Fibroblast of skin of left quadriceps (primary cell): ENCODE measurements at regions not wholly inside any gene's neighbourhood (a gene's known extent, or its start where the extent isn't known, plus 50 kb on each side); places are given as distances from the start of the nearest gene placed in this dataset.
"Not testable (repeated sequence)": the region's sequence is repeated elsewhere in the genome, so short reads cannot be mapped to it uniquely, and the experiment has no call there.

ENCODE experiments used
- DNase-seq, 2 experiments: peaks; one replicate each; pipeline ENCODE4 v3.0.0-alpha.2; 2013; ENCODE audit warnings: low read depth in 2 of 2

GRCh38 chr3:165716592-165716991 lies 120.6 kb downstream of the BCHE start:
- no peak for DNase-seq

DNA sequence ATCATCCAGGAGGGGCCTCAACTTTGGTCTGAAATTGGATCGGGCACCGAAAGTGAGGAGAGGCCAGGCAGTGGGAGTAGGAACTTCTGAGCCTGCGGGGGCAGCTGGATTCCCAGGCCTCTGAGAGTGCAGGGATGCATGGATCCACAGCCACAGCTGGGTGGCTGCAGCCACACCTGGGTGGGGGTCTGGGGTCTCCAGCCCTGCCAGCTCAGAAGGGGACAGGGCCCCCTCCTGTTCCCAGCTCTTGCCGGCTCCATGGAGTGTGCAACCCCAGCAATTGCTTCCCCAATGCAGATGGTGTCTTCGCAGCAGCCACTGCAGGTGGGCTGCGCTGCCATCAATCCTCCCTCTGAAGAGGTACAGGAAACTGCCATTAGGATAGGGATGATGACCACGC lies 123.7 kb downstream of the BCHE start:
- DNase-seq, result no peak

- DNase-seq, result no peak
Observed at GRCh38 chr3:165712382-165712781, 124.8 kb downstream of the BCHE start.

DNA sequence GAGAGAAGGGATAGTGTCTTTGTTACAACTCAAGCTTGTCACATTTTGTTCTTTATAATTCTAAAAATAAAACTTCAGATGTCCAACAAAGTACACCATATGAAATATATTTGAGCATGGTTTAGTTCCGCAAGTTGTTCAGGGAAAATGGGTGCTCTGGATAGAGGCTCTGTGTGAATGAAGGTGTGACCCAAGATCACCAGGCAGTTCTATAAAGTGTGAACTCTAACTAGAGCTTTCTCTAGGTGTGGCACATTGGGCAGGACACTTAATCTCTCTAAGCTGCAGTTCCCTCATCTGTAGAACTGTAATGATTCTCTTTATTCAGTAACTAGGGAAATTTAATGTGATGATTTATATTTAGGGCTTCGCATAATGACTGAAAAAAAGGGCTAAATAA lies 139.3 kb downstream of the BCHE start:
- no peak for DNase-seq

GRCh38 chr3:165696496-165696895 lies 140.7 kb downstream of the BCHE start:
- DNase-seq, result no peak

DNA sequence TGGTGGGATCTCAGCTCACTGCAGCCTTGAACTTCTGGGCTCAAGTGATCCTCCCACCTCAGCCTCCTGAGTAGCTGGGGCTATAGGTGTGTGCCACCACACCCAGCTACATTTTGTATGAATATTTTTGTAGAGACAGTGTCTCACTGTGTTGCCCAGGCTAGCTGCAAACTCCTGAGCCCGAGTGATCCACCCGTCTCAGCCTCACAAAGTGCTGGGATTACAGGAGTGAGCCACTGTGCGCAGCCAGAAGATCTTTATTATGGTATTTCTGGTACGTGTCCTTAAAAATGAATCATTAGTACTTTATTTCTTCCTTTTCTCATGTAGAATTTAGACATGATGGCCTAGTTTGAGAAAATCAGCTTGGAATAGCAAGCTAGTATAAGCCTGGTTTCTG lies 153.3 kb downstream of the BCHE start:
- no peak for DNase-seq

DNA sequence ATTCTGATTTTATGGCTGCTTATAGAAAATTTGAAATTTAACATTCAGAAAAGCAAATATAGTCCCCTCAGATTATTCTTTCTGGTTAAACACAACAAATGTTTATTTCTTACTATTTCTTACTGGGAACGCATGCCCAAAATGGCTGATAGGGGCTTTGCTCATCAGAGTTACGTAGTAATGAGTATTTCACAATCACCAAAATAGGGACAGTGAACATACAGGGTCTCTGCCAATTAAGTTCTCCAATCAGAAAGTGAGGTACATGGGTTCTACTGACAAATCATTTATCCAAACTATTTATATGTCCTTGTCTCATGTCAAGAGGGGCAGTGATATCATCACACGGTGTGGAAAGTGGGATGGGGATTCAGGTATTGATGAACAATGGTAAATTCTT lies 154.5 kb downstream of the BCHE start:
- no peak for DNase-seq

GRCh38 chr3:165669967-165670366 lies 167.3 kb downstream of the BCHE start:
- DNase-seq, result no peak

DNA sequence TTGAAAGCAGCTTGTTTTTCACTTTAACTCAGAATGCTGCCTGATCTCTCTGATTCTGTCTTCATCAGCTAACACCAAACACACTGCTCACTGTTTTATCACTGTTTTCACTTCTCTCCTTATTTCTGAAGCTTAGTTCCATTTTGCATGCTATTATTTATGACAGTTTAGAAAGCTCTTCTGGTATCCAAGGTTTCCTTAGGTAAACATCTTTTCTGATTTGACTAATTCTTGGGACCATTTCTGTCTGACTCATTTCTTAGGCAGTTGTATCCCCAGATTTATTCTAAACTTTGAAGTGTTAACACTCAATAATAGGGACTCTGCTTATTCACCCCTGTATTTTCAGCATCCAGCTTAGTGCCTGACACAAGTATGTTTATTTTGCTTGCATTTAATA lies 167.7 kb downstream of the BCHE start:
- DNase-seq, result peak in 1 of 2 experiments; percentile 1

DNA sequence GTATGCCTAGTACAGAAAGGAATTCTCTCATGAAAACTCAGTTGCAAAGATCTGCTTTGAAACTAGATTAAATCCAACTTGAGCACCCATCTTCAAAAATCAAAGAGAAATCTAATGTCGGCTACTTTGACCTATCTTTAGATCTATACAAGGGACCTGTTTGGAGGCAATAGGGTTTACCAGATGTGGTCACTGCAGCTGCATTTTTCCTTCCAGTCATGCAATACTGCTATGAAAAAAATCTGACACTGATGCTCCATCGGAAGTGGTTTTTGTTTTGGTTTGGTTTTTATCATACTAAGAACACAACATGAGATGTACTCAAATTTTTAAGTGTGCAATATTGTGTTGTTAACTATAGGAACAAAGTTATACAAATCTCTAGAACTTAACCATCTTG lies 169.5 kb downstream of the BCHE start:
- no peak for DNase-seq

DNA sequence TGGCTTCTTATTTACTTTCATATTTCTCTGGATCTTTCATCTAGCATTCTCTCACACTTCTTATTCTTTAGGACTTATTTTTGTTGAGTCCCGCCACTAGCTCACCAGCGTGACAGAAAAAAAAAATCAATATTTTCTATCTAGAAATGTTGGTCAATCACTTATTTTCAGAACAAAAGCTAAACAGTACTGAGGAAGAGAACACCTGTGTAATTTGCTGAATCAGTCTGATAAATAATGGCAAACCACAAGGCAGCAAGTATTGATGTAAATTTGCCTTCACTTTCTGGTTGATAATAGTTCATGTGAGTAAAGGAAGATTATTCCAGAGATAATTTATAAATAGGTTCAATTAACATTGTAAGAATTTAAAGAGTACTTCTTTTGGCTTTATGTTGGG lies 179.2 kb downstream of the BCHE start:
- no peak for DNase-seq

DNA sequence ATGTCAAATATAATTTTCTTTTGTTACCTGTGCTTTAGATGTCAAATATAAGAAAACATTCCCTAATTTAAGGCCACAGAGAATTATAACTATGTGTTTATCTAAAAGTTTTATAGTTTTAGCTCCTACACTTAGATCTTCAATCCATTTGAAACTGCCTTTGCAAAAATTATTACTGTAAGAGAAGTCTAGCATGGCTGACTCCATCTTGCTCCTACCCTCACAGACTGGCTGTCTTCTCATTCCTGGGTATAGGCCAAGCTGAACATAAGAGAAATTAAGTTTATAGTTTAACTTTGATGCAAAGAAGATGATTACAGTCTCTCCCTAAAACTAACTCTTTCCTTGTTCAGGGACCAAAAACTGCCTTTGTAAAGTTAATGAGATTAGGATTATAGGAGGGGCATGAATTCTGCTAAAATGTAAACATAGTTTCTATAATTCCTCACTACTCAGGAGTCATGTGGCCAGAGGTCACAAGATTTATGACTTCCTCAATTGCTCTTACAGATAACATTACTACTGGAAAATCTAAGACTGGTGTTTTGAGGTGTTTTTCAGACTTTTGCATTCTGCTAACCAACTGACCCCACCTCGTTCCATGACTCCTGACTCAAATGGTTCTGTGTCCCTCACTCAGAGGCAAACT lies 184.0 kb downstream of the BCHE start:
- no peak for DNase-seq

GRCh38 chr3:165649282-165649681 lies 187.9 kb downstream of the BCHE start:
- not testable (repeated sequence) for DNase-seq

DNA sequence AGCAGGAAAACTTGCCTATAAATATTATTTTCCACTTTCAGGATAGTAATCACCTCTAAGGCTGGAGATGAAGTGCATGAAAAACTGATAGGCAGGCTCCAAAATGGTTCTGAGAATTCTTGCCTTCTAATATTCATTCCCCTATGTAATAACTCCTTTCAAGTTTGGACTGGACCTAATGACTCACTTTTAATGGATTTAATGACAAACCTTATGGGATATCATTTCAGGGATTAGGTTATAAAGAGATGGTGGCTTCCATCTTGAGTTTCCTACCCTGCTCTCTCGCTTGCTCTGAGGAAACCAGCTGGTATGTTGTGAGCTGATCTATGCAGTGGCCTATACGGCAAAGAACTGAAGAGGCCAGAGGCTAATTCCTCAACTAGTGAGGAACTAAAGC lies 192.0 kb downstream of the BCHE start:
- DNase-seq, result no peak

- DNase-seq, result no peak
Observed at GRCh38 chr3:165644331-165644730, 192.9 kb downstream of the BCHE start.

GRCh38 chr3:165643425-165643824 lies 193.8 kb downstream of the BCHE start:
- DNase-seq, result peak; percentile 62 to 64

- peak; percentile 98 to 99 for DNase-seq
Observed at GRCh38 chr3:165642761-165643420, 194.3 kb downstream of the BCHE start.

DNA sequence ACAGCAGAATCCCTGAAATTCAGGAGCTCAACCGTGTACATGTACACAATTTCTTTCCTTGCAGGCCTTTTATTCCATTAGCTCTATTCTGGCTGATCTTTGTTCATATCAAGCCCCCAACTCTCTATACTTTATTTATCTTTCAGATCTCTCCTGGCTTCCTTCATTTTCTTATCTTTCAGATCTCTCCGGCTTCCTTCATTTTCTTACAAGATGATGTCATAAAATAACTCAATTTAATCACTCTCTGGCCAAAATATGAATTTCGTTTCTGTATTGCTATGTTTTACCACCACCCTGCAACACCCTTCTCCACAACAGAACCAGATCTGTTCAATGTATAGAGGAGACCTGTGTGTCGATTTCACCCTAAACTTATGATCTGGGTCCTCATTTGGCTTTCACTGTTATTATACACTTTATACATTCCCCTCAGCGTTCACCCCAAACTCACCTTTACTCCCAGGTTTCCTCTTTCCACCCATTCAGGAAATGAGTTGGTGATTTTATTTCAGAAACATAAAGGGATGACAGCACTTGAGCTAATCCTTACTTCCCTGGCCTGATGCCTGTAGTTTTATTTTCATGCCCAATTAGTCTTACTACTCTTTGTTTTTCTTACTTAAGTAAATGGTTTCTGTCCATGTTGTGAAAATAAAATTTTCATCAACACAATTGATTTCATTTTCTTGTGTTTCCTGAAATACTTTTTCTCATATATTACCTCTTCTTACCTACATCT lies 195.5 kb downstream of the BCHE start:
- no peak for DNase-seq

GRCh38 chr3:165640970-165641369 lies 196.3 kb downstream of the BCHE start:
- no peak for DNase-seq

DNA sequence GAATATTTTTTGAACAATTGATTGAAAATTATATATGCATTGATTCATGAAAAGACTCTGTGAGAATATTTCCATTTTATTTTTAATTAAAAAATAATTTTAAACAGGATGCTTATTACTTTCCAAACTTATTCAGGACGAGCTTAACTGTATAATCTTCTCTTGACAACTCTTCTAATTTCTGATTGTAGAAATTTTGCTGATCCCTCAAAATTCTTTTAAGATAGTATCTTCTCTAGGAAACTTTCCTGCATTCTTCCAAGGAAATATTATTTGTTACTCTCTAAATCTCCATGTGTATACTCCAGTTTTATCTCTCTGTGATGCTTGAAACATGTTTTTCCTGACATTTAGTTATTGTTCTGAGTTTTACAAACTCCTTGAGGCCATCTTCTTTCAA lies 197.2 kb downstream of the BCHE start:
- DNase-seq, result no peak

- no peak for DNase-seq
Observed at GRCh38 chr3:165638034-165638433, 199.2 kb downstream of the BCHE start.

DNA sequence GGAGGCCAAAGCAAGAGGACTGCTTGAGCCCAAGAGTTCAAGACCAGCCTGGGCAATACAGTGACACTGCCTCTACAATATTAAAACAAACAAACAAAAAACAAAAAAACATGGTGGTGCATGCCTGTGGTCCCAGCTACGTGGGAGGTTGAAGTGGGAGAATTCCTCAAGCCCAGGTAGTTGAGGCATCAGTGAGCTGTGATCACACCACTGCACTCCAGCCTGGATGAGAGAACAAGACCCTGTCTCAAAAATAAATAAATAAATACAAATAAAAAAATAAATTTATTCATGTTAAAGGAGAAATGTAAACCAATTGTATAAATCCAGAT lies 200.6 kb downstream of the BCHE start:
- DNase-seq, result no peak
